Caco-2 (cell line): ENCODE measurements at regions not wholly inside any gene's neighbourhood (a gene's known extent, or its start where the extent isn't known, plus 50 kb on each side); places are given as distances from the start of the nearest gene placed in this dataset.
"Not testable (repeated sequence)": the region's sequence is repeated elsewhere in the genome, so short reads cannot be mapped to it uniquely, and the experiment has no call there.

Experiments used
- BruUV-seq: library from RNA; stranded (reverse); fragments of 400-500 nt; replicated peaks from 2 replicates; lab custom pipeline; 2021; lab: Mats Ljungman, UMichigan
- CTCF ChIA-PET: fragments of 300-600 bp; sonication (Branson Sonifier 250); formaldehyde crosslinking; loops from one replicate; lab custom pipeline; 2022; ENCODE audit warnings: antibody characterized with exemption; lab: Charles Lee
- POLR2A ChIA-PET: fragments of 300-600 bp; sonication (Branson Sonifier 250); formaldehyde crosslinking; loops from one replicate; lab custom pipeline; 2022; ENCODE audit warnings: antibody characterized with exemption; lab: Charles Lee
- DNase-seq, 2 experiments: peaks; one replicate each; pipeline versions ENCODE4 v3.0.0 to v3.0.0-alpha.2; 2020 to 2022
- H3K27me3 ChIP-seq: replicated peaks from 2 replicates; pipeline ENCODE4 v1.6.0; 2011; ENCODE audit warnings: low read length; ENCODE audit not compliant: control insufficient read depth, insufficient read depth
- H3K36me3 ChIP-seq: 2 replicates; pipeline ENCODE4 v1.5.1; 2011; ENCODE audit warnings: low read length; ENCODE audit not compliant: control insufficient read depth, insufficient read depth
- H3K4me1 ChIP-seq: fragments of 250-450 bp; sonication (Bioruptor Pico); 2 replicates; pipeline ENCODE4 v1.5.1; 2020; ENCODE audit warnings: mild to moderate bottlenecking
- H3K4me3 ChIP-seq: 2 replicates; pipeline ENCODE4 v1.5.1; 2011; ENCODE audit warnings: low read depth, mild to moderate bottlenecking, control low read depth, low read length
- H3K9me3 ChIP-seq: fragments of 250-450 bp; sonication (Bioruptor Pico); 2 replicates; pipeline ENCODE4 v1.5.1; 2020; ENCODE audit warnings: mild to moderate bottlenecking, moderate library complexity
- H3K27ac Mint-ChIP-seq: one replicate; pipeline ENCODE4 v1.8.0; 2022; ENCODE audit warnings: mixed read lengths; ENCODE audit not compliant: unreplicated experiment
- H3K27me3 Mint-ChIP-seq: one replicate; pipeline ENCODE4 v1.8.0; 2022; ENCODE audit warnings: mixed read lengths; ENCODE audit not compliant: insufficient read depth, unreplicated experiment
- H3K36me3 Mint-ChIP-seq: one replicate; pipeline ENCODE4 v1.8.0; 2022; ENCODE audit warnings: mild to moderate bottlenecking, mixed read lengths; ENCODE audit not compliant: insufficient read depth, unreplicated experiment
- H3K4me1 Mint-ChIP-seq: one replicate; pipeline ENCODE4 v1.8.0; 2022; ENCODE audit warnings: low read depth, mixed read lengths; ENCODE audit not compliant: unreplicated experiment
- H3K4me3 Mint-ChIP-seq: one replicate; pipeline ENCODE4 v1.8.0; 2022; ENCODE audit warnings: mild to moderate bottlenecking, moderate library complexity, mixed read lengths; ENCODE audit not compliant: unreplicated experiment
- H3K9me3 Mint-ChIP-seq: one replicate; pipeline ENCODE4 v1.8.0; 2022; ENCODE audit warnings: mixed read lengths; ENCODE audit not compliant: unreplicated experiment
- CTCF ChIP-seq, 2 experiments: fragments of 200-600 bp in 1 of 2; IDR thresholded peaks; 1 replicate in 1 of 2; 2 replicates in 1 of 2; pipeline versions ENCODE4 v1.5.1 to v1.8.0; 2011 to 2022; ENCODE audit warnings: antibody characterized with exemption in 1 of 2, control low read depth in 1 of 2, inconsistent platforms in 1 of 2, low read depth in 1 of 2, low read length in 1 of 2, mild to moderate bottlenecking in 1 of 2, moderate library complexity in 1 of 2; ENCODE audit not compliant: insufficient read depth in 1 of 2, severe bottlenecking in 1 of 2, unreplicated experiment in 1 of 2
- intact Hi-C: fragments of 100-400 bp; cut with micrococcal nuclease; formaldehyde crosslinking; loops from one replicate; pipeline ENCODE4 v1.10.0; 2022; ENCODE audit not compliant: unreplicated experiment

- Histone ChIP-seq H3K9me3 (no peaks in the 10 kb centered on the region), H3K36me3 (no peaks in the 10 kb centered on the region), H3K27me3 (no peaks in the 10 kb centered on the region), H3K4me1 (peaks cover 9% of the 10 kb centered on the region), H3K4me3 (no peak overlapping the region)
- Mint-ChIP-seq H3K4me3 (no peak overlapping the region), H3K27ac (no peak overlapping the region), H3K27me3 (no peaks in the 10 kb centered on the region), H3K9me3 (no peaks in the 10 kb centered on the region), H3K4me1 (peaks cover 9% of the 10 kb centered on the region), H3K36me3 (no peaks in the 10 kb centered on the region)
- peak in 1 of 2 experiments; percentile 33 for DNase-seq
- ChIA-PET CTCF (interaction anchor here (0.6 to 2.9 kb wide), 14 partner anchors 9 to 374 kb away, joined by 3 to 15 read pairs (median 4); partner anchors contain the start of gene LPIN3), POLR2A (no interaction called here)
- TF ChIP-seq CTCF (IDR thresholded peaks at IDR 0.05; ENCODE audit: insufficient read depth in 1 of 2, low read depth in 1 of 2, low read length in 1 of 2, severe bottlenecking in 1 of 2, unreplicated experiment in 1 of 2): no peak
- no TSS peak for BruUV-seq
- intact Hi-C loops: no loop called here
Observed at GRCh38 chr20:40966516-40967185, 62.0 kb upstream of the TOP1 start.

- peaks cover 6% of the 10 kb centered on the region for H3K4me1 ChIP-seq
- DNase-seq: no peak
- peaks cover 9% of the 10 kb centered on the region for H3K4me1 Mint-ChIP-seq
- H3K36me3 ChIP-seq: no peaks in the 10 kb centered on the region
- intact Hi-C loops: loop anchor here (1.0 kb wide), 8 partner anchors 23 to 373 kb away; partner anchors contain the start of gene LPIN3
- no peak overlapping the region for H3K4me3 Mint-ChIP-seq
- H3K4me3 ChIP-seq: no peak overlapping the region
- no peak for TF ChIP-seq CTCF (IDR thresholded peaks at IDR 0.05; ENCODE audit: insufficient read depth in 1 of 2, low read depth in 1 of 2, low read length in 1 of 2, severe bottlenecking in 1 of 2, unreplicated experiment in 1 of 2)
- CTCF ChIA-PET: interaction anchor here (0.6 to 2.9 kb wide), 14 partner anchors 18 to 463 kb away, joined by 3 to 19 read pairs (median 6); no protein-coding TSS in a partner anchor
- H3K36me3 Mint-ChIP-seq: no peaks in the 10 kb centered on the region
- no peaks in the 10 kb centered on the region for H3K27me3 ChIP-seq
- no peak overlapping the region for H3K27ac Mint-ChIP-seq
- no TSS peak for BruUV-seq
- H3K9me3 Mint-ChIP-seq: no peaks in the 10 kb centered on the region
- no peaks in the 10 kb centered on the region for H3K27me3 Mint-ChIP-seq
- POLR2A ChIA-PET: no interaction called here
- H3K9me3 ChIP-seq: no peaks in the 10 kb centered on the region
Observed at GRCh38 chr20:40967700-40968099, 60.9 kb upstream of the TOP1 start.

GRCh38 chr20:40968816-40969562 lies 59.6 kb upstream of the TOP1 start:
- intact Hi-C loops: loop anchor here (1.0 kb wide), 8 partner anchors 21 to 371 kb away; partner anchors contain the start of gene LPIN3
- Mint-ChIP-seq H3K4me3 (peak overlapping the region; percentile 61), H3K27ac (peak overlapping the region; percentile 14)
- H3K9me3 ChIP-seq, H3K4me1 Mint-ChIP-seq, H3K36me3 Mint-ChIP-seq, BruUV-seq, H3K36me3 ChIP-seq, H3K27me3 ChIP-seq, H3K9me3 Mint-ChIP-seq, H3K27me3 Mint-ChIP-seq, H3K4me1 ChIP-seq, POLR2A ChIA-PET: not testable (repeated sequence)
- CTCF ChIA-PET: interaction anchor here (0.6 to 2.9 kb wide), 19 partner anchors 14 to 370 kb away, joined by 3 to 19 read pairs (median 4); partner anchors contain the start of gene TOP1
- peak; percentile 100 for TF ChIP-seq CTCF (IDR thresholded peaks at IDR 0.05; ENCODE audit: insufficient read depth in 1 of 2, low read depth in 1 of 2, low read length in 1 of 2, severe bottlenecking in 1 of 2, unreplicated experiment in 1 of 2)
- peak overlapping the region; percentile 36 for H3K4me3 ChIP-seq
- DNase-seq: peak; percentile 91 to 97
